ENCODE measurements at regions not wholly inside any gene's neighbourhood (a gene's known extent, or its start where the extent isn't known, plus 50 kb on each side); places are given as distances from the start of the nearest gene placed in this dataset.

DNA sequence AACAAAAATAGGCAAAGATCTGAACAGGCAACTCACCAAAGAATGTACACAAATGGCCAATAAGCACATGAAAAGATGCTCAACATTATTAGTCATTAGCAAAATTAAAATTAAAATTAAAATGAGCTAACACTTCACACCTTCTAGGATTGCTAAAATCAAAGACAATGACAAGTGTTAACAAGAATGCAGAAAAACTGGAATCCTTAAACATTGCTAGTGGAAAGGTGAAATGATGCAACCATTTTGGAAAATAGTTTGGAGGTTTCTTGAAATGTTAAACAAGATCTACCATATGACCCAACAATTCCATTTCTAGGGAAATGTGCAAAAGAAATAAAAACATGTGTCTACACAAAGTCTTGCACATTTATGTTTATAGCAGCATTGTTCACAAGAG is 75.5 kb upstream of the DST start:
- TF ChIP-seq CTCF (conservative IDR thresholded peaks at IDR 0.05; ENCODE audit: low read depth, low read length), result no peak
- no peak for TF ChIP-seq EZH2 (IDR thresholded peaks at IDR 0.05; ENCODE audit: borderline replicate concordance, low read depth, low read length, poor library complexity, severe bottlenecking)
